ENCODE measurements at regions not wholly inside any gene's neighbourhood (a gene's known extent, or its start where the extent isn't known, plus 50 kb on each side); places are given as distances from the start of the nearest gene placed in this dataset.

DNA sequence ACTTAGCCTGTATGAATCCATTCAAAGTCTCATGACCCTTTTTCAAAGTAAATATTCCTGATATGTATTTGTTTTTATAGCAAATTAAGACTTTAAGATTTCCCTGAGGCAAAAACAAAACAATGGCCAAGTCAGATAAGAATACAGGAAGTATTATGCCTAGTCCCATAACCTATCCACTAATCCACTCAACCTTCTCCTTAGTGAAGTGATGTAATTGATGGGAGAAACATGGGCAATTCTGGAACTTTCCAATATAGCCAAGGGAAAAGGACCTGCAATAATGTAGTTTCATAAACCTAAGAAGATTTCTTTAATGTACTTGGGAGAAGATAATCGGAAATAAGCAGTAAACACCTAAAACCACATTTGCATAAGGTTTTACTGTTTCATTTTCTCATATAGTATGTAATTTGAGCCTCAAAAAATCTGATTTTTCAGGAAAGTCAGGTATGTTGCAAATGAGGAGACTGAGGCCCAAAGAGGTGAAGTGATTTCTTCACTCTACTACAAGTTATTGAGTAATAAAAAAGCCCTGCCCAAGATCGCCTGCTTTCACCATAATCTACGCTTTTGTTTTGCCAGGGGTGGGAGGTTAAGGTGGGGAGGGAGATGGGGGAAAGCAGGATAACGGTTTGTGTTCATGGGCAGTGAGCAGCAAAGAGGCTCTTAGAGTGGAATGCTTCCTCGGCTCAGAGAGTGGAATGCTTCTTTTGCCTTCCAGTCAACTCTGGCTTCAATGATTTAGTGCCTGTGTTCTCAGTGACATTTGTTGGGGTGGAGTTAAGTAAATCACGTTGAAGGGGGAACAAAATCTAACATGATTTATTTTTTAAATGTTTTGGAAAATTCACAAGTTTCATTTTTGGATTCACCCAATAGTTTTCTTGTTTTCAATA is 95.0 kb upstream of the FNDC3B start:
- Histone ChIP-seq H3K4me3 (replicated peaks; ENCODE audit: insufficient read depth, low read length) (no peak overlapping the region), H3K27me3 (ENCODE audit: insufficient read depth, poor library complexity, severe bottlenecking) (no peaks in the 10 kb centered on the region), H3K27ac (replicated peaks) (no peak overlapping the region)
- DNase-seq (ENCODE audit: low read depth in 1 of 2, low spot score in 1 of 2), result no peak
- TF ChIP-seq GABPA (IDR thresholded peaks at IDR 0.05; ENCODE audit: low read depth), result no peak
- TF ChIP-seq, protein P1, sequence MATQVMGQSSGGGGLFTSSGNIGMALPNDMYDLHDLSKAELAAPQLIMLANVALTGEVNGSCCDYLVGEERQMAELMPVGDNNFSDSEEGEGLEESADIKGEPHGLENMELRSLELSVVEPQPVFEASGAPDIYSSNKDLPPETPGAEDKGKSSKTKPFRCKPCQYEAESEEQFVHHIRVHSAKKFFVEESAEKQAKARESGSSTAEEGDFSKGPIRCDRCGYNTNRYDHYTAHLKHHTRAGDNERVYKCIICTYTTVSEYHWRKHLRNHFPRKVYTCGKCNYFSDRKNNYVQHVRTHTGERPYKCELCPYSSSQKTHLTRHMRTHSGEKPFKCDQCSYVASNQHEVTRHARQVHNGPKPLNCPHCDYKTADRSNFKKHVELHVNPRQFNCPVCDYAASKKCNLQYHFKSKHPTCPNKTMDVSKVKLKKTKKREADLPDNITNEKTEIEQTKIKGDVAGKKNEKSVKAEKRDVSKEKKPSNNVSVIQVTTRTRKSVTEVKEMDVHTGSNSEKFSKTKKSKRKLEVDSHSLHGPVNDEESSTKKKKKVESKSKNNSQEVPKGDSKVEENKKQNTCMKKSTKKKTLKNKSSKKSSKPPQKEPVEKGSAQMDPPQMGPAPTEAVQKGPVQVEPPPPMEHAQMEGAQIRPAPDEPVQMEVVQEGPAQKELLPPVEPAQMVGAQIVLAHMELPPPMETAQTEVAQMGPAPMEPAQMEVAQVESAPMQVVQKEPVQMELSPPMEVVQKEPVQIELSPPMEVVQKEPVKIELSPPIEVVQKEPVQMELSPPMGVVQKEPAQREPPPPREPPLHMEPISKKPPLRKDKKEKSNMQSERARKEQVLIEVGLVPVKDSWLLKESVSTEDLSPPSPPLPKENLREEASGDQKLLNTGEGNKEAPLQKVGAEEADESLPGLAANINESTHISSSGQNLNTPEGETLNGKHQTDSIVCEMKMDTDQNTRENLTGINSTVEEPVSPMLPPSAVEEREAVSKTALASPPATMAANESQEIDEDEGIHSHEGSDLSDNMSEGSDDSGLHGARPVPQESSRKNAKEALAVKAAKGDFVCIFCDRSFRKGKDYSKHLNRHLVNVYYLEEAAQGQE (IDR thresholded peaks at IDR 0.05; ENCODE audit: insufficient replicate concordance, low read depth), result no peak
- TF ChIP-seq, protein P2, sequence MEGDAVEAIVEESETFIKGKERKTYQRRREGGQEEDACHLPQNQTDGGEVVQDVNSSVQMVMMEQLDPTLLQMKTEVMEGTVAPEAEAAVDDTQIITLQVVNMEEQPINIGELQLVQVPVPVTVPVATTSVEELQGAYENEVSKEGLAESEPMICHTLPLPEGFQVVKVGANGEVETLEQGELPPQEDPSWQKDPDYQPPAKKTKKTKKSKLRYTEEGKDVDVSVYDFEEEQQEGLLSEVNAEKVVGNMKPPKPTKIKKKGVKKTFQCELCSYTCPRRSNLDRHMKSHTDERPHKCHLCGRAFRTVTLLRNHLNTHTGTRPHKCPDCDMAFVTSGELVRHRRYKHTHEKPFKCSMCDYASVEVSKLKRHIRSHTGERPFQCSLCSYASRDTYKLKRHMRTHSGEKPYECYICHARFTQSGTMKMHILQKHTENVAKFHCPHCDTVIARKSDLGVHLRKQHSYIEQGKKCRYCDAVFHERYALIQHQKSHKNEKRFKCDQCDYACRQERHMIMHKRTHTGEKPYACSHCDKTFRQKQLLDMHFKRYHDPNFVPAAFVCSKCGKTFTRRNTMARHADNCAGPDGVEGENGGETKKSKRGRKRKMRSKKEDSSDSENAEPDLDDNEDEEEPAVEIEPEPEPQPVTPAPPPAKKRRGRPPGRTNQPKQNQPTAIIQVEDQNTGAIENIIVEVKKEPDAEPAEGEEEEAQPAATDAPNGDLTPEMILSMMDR (IDR thresholded peaks at IDR 0.05; ENCODE audit: insufficient read depth, low read length), result no peak
- no peak for TF ChIP-seq POLR2AphosphoS5 (IDR thresholded peaks at IDR 0.05; ENCODE audit: low read depth)
- TF ChIP-seq SPI1 (IDR thresholded peaks at IDR 0.05; ENCODE audit: borderline replicate concordance, low read depth), result no peak

DNA sequence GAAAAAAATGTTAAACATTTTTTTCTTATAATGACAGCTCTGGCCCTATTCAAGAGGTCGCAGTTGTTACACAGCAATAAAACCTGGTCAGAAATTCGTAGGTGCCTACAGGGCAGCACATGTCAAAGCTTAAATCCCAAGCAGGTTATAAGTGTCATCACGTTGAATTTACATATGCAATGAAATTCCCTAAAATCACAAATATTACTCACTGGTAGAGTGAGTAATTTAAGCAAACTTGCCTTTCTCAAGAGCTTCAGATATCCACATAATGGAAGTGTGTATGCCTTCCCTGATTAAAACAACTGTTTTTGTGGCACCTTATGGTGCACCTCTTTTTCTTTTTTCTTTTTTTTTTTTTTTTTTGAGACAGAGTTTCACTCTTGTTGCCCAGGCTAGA is 90.7 kb upstream of the FNDC3B start:
- Histone ChIP-seq H3K27ac (replicated peaks) (no peak overlapping the region), H3K4me3 (replicated peaks; ENCODE audit: insufficient read depth, low read length) (no peak overlapping the region), H3K27me3 (ENCODE audit: insufficient read depth, poor library complexity, severe bottlenecking) (no peaks in the 10 kb centered on the region)
- TF ChIP-seq, protein P2 (IDR thresholded peaks at IDR 0.05; ENCODE audit: insufficient read depth, low read length), result no peak
- TF ChIP-seq, protein P1 (IDR thresholded peaks at IDR 0.05; ENCODE audit: insufficient replicate concordance, low read depth), result no peak
- TF ChIP-seq POLR2AphosphoS5 (IDR thresholded peaks at IDR 0.05; ENCODE audit: low read depth) (no peak), SPI1 (IDR thresholded peaks at IDR 0.05; ENCODE audit: borderline replicate concordance, low read depth) (no peak), GABPA (IDR thresholded peaks at IDR 0.05; ENCODE audit: low read depth) (no peak)
- DNase-seq (ENCODE audit: low read depth in 1 of 2, low spot score in 1 of 2), result no peak

DNA sequence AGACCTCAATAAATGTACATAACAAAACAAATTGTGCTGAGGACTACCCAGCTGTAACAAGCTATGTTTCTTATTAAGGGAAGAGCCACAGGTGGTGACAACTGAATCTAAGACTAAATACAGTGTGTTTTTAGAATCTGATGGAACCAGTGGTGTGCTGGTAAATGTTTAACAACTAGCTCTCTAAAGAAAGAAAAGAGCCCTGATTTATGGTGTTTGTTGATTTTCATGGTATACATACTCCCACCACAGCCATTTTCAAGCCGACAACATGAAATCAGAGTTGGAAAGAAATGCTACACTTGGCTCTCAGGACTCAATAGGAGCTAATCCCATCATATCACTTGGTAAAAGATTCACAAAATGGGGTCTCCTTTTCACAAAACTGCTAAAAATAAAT is 89.8 kb upstream of the FNDC3B start:
- Histone ChIP-seq H3K4me3 (replicated peaks; ENCODE audit: insufficient read depth, low read length) (no peak overlapping the region), H3K27me3 (ENCODE audit: insufficient read depth, poor library complexity, severe bottlenecking) (no peaks in the 10 kb centered on the region), H3K27ac (replicated peaks) (no peak overlapping the region)
- no peak for DNase-seq (ENCODE audit: low read depth in 1 of 2, low spot score in 1 of 2)
- no peak for TF ChIP-seq SPI1 (IDR thresholded peaks at IDR 0.05; ENCODE audit: borderline replicate concordance, low read depth)
- TF ChIP-seq, protein P2 (IDR thresholded peaks at IDR 0.05; ENCODE audit: insufficient read depth, low read length), result no peak
- TF ChIP-seq GABPA (IDR thresholded peaks at IDR 0.05; ENCODE audit: low read depth), result no peak
- no peak for TF ChIP-seq POLR2AphosphoS5 (IDR thresholded peaks at IDR 0.05; ENCODE audit: low read depth)
- TF ChIP-seq, protein P1 (IDR thresholded peaks at IDR 0.05; ENCODE audit: insufficient replicate concordance, low read depth), result no peak

Measured in HL-60 (cell line).